ENCODE measurements at regions not wholly inside any gene's neighbourhood (a gene's known extent, or its start where the extent isn't known, plus 50 kb on each side); places are given as distances from the start of the nearest gene placed in this dataset.

DNA sequence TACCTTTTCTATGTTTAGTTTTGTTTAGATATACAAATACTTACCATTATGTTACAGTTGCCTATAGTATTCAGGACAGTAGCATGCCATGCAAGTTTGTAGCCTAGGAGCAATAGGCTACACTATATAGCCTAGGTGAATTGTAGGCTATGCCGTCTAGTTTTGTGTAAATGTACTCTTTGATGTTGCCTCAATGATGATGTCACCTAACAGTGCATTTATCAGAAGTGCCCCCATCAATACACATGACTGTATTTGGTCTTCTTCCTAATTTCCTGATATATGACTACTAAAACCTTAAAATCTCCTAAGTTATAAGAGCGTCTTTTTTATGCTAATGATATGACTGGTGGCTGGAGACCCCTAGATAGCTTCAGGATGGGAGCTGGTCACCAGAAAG, 394.4 kb upstream of the STXBP6 start:
- TF ChIP-seq, protein P1, sequence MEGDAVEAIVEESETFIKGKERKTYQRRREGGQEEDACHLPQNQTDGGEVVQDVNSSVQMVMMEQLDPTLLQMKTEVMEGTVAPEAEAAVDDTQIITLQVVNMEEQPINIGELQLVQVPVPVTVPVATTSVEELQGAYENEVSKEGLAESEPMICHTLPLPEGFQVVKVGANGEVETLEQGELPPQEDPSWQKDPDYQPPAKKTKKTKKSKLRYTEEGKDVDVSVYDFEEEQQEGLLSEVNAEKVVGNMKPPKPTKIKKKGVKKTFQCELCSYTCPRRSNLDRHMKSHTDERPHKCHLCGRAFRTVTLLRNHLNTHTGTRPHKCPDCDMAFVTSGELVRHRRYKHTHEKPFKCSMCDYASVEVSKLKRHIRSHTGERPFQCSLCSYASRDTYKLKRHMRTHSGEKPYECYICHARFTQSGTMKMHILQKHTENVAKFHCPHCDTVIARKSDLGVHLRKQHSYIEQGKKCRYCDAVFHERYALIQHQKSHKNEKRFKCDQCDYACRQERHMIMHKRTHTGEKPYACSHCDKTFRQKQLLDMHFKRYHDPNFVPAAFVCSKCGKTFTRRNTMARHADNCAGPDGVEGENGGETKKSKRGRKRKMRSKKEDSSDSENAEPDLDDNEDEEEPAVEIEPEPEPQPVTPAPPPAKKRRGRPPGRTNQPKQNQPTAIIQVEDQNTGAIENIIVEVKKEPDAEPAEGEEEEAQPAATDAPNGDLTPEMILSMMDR (IDR thresholded peaks at IDR 0.05) = no peak
- no peak for TF ChIP-seq POLR2A (IDR thresholded peaks at IDR 0.05)

All from suprapubic skin (tissue), 3 donors.